ENCODE measurements at regions not wholly inside any gene's neighbourhood (a gene's known extent, or its start where the extent isn't known, plus 50 kb on each side); places are given as distances from the start of the nearest gene placed in this dataset.

DNA sequence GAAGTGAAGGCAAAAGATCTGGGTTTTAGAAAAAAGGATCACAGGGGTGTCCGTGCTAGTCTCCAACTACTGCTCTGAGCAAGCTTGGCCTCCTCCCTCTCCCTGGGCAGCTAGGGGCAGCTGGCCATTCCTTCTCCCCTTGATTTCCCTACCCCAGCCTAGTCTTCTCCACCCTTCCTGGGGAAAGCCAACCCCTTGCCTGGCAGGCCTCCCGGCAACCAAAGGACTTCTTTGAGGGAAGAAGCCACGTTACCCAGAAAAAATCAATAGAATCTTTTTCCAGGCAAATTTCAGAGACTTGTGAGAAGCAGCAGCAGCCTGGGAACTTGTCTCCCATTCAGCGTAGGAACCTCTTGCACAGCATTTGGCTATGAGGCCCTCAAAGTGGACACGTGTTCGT is 91.5 kb downstream of the MIAT start:
- H2BK15ac ChIP-seq (ENCODE audit: low read length): no peak overlapping the region
- H3K36me3 ChIP-seq (replicated peaks in 1 of 2; ENCODE audit: control insufficient read depth in 2 of 2, insufficient read depth in 2 of 2, low read length in 2 of 2): no peaks in the 10 kb centered on the region
- no peak overlapping the region for H3K9ac ChIP-seq (ENCODE audit: low read depth, low read length, poor library complexity)
- no peak overlapping the region for H2BK12ac ChIP-seq (ENCODE audit: low read length)
- no peak overlapping the region for H3K14ac ChIP-seq (ENCODE audit: low read length)
- H3K9me3 ChIP-seq (replicated peaks in 1 of 2; ENCODE audit: control insufficient read depth in 2 of 2, insufficient read depth in 1 of 2, low read depth in 1 of 2, low read length in 2 of 2): no peaks in the 10 kb centered on the region
- WGBS, 2 donors (ENCODE audit: extremely low coverage in 2 of 2, insufficient read length in 2 of 2, insufficient replicate concordance in 1 of 2): no CpG with 5 or more reads among the region's 6 CpGs
- H3K27ac ChIP-seq (replicated peaks; ENCODE audit: low read length): no peak overlapping the region
- H2AK5ac ChIP-seq (ENCODE audit: low read depth, low read length): no peak overlapping the region
- H3K27me3 ChIP-seq (ENCODE audit: control insufficient read depth in 3 of 3, insufficient read depth in 3 of 3, low read depth in 1 of 3, low read length in 3 of 3): no peaks in the 10 kb centered on the region
- H3K4me2 ChIP-seq (ENCODE audit: insufficient read depth, low read length, poor library complexity, severe bottlenecking): no peak overlapping the region
- no peak overlapping the region for H3K23ac ChIP-seq (ENCODE audit: low read depth, low read length, poor library complexity)
- no peak for DNase-seq (ENCODE audit: low spot score)
- H4K91ac ChIP-seq (ENCODE audit: low read depth, low read length, poor library complexity): no peak overlapping the region
- H3K18ac ChIP-seq (ENCODE audit: low read length): peak overlapping the region; percentile 44
- no peak overlapping the region for H3K4me3 ChIP-seq (ENCODE audit: low read length in 2 of 2)
- H3K4ac ChIP-seq (ENCODE audit: low read length): no peak overlapping the region
- no peak overlapping the region for H2BK5ac ChIP-seq (ENCODE audit: low read length)
- H3K79me1 ChIP-seq (ENCODE audit: low read depth, low read length): no peaks in the 10 kb centered on the region
- no peak overlapping the region for H4K8ac ChIP-seq (ENCODE audit: low read depth, low read length)
- no peak overlapping the region for H2BK120ac ChIP-seq (ENCODE audit: low read depth, low read length)
- peaks cover 34 to 39% of the 10 kb centered on the region in 2 donors for H3K4me1 ChIP-seq (ENCODE audit: control insufficient read depth in 2 of 2, insufficient read depth in 1 of 2, low read depth in 1 of 2, low read length in 2 of 2)
- H2AFZ ChIP-seq (ENCODE audit: low read length): peak overlapping the region; percentile 58

- Histone ChIP-seq H3K4ac (ENCODE audit: low read length) (no peak overlapping the region), H2BK15ac (ENCODE audit: low read length) (no peak overlapping the region), H3K4me2 (ENCODE audit: insufficient read depth, low read length, poor library complexity, severe bottlenecking) (peak overlapping the region; percentile 36), H3K14ac (ENCODE audit: low read length) (no peak overlapping the region), H2BK12ac (ENCODE audit: low read length) (no peak overlapping the region), H3K27ac (replicated peaks; ENCODE audit: low read length) (peak overlapping the region; percentile 78), H2BK5ac (ENCODE audit: low read length) (no peak overlapping the region), H2BK120ac (ENCODE audit: low read depth, low read length) (no peak overlapping the region), H4K91ac (ENCODE audit: low read depth, low read length, poor library complexity) (no peak overlapping the region), H2AK5ac (ENCODE audit: low read depth, low read length) (no peak overlapping the region), H4K8ac (ENCODE audit: low read depth, low read length) (no peak overlapping the region), H3K4me1 (ENCODE audit: control insufficient read depth in 2 of 2, insufficient read depth in 1 of 2, low read depth in 1 of 2, low read length in 2 of 2) (peaks cover 28 to 42% of the 10 kb centered on the region in 2 donors), H3K23ac (ENCODE audit: low read depth, low read length, poor library complexity) (no peak overlapping the region), H3K79me1 (ENCODE audit: low read depth, low read length) (no peaks in the 10 kb centered on the region), H3K18ac (ENCODE audit: low read length) (no peak overlapping the region), H3K9me3 (replicated peaks in 1 of 2; ENCODE audit: control insufficient read depth in 2 of 2, insufficient read depth in 1 of 2, low read depth in 1 of 2, low read length in 2 of 2) (no peaks in the 10 kb centered on the region), H3K4me3 (ENCODE audit: low read length in 2 of 2) (no peak overlapping the region), H3K27me3 (ENCODE audit: control insufficient read depth in 3 of 3, insufficient read depth in 3 of 3, low read depth in 1 of 3, low read length in 3 of 3) (no peaks in the 10 kb centered on the region), H3K36me3 (replicated peaks in 1 of 2; ENCODE audit: control insufficient read depth in 2 of 2, insufficient read depth in 2 of 2, low read length in 2 of 2) (no peaks in the 10 kb centered on the region), H3K9ac (ENCODE audit: low read depth, low read length, poor library complexity) (no peak overlapping the region), H2AFZ (ENCODE audit: low read length) (peak overlapping the region; percentile 17)
- DNase-seq (ENCODE audit: low spot score): peak; percentile 96
- WGBS, 2 donors (ENCODE audit: extremely low coverage in 2 of 2, insufficient read length in 2 of 2, insufficient replicate concordance in 1 of 2): no CpG with 5 or more reads among the region's 5 CpGs
These were observed 93.8 kb downstream of the MIAT start for GRCh38 chr22:26751217-26751616.

DNA sequence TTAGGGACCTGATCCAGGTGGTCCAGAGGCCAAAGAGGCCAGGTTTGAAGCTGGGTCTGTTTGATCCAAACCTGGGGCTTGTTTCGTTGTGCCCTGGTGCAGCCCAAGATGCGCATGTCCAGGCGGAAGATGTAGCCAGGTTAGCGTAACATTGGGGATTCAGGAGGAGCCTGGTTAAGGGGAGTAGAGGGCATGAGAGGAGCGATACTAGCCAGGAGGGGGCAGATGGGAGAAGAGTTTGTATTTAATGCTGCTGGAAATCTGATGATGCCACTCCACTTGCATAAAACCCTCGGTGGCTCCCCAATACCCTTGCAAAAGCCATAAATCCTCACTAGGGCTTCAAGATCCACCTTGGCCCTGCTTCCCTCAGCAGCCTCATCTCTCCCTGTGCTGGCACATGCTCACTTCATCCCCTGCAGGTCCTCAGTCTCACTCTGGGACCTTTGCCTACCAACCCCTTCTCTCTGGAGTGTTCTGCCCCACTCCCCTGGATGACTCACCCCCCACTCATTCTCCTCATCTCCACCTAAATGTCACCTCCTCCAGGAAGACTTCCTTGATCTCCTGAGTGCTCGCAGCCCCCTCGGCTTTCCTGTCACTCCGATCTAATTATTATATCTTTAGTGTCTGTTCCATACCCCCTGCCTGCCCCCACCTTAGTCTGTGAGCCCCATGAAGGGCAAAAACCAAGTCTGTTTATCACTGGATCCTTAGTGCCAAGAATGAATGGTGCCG is 95.9 kb downstream of the MIAT start:
- Histone ChIP-seq H2BK120ac (ENCODE audit: low read depth, low read length) (peak overlapping the region; percentile 88), H4K91ac (ENCODE audit: low read depth, low read length, poor library complexity) (peak overlapping the region; percentile 80), H3K14ac (ENCODE audit: low read length) (no peak overlapping the region), H2AFZ (ENCODE audit: low read length) (no peak overlapping the region), H2BK5ac (ENCODE audit: low read length) (peak overlapping the region; percentile 98), H3K4me1 (ENCODE audit: control insufficient read depth in 2 of 2, insufficient read depth in 1 of 2, low read depth in 1 of 2, low read length in 2 of 2) (peaks cover 28 to 37% of the 10 kb centered on the region in 2 donors), H3K79me1 (ENCODE audit: low read depth, low read length) (no peaks in the 10 kb centered on the region), H3K18ac (ENCODE audit: low read length) (peak overlapping the region; percentile 88), H3K4ac (ENCODE audit: low read length) (peak overlapping the region; percentile 72), H3K9me3 (replicated peaks in 1 of 2; ENCODE audit: control insufficient read depth in 2 of 2, insufficient read depth in 1 of 2, low read depth in 1 of 2, low read length in 2 of 2) (peaks cover 4 to 10% of the 10 kb centered on the region in 2 donors), H2BK12ac (ENCODE audit: low read length) (no peak overlapping the region), H2BK15ac (ENCODE audit: low read length) (peak overlapping the region; percentile 31), H3K27ac (replicated peaks; ENCODE audit: low read length) (no peak overlapping the region), H3K27me3 (ENCODE audit: control insufficient read depth in 3 of 3, insufficient read depth in 3 of 3, low read depth in 1 of 3, low read length in 3 of 3) (no peaks in the 10 kb centered on the region), H2AK5ac (ENCODE audit: low read depth, low read length) (peak overlapping the region; percentile 97), H3K9ac (ENCODE audit: low read depth, low read length, poor library complexity) (no peak overlapping the region), H3K36me3 (replicated peaks in 1 of 2; ENCODE audit: control insufficient read depth in 2 of 2, insufficient read depth in 2 of 2, low read length in 2 of 2) (no peaks in the 10 kb centered on the region), H3K4me2 (ENCODE audit: insufficient read depth, low read length, poor library complexity, severe bottlenecking) (no peak overlapping the region), H4K8ac (ENCODE audit: low read depth, low read length) (no peak overlapping the region), H3K23ac (ENCODE audit: low read depth, low read length, poor library complexity) (no peak overlapping the region), H3K4me3 (ENCODE audit: low read length in 2 of 2) (no peak overlapping the region)
- no CpG with 5 or more reads among the region's 10 CpGs for WGBS, 2 donors (ENCODE audit: extremely low coverage in 2 of 2, insufficient read length in 2 of 2, insufficient replicate concordance in 1 of 2)
- DNase-seq (ENCODE audit: low spot score): no peak

- H2BK12ac ChIP-seq (ENCODE audit: low read length): peak overlapping the region; percentile 47
- DNase-seq (ENCODE audit: low spot score): peak; percentile 67
- no peak overlapping the region for H3K4ac ChIP-seq (ENCODE audit: low read length)
- H2BK15ac ChIP-seq (ENCODE audit: low read length): peak overlapping the region; percentile 41
- H4K8ac ChIP-seq (ENCODE audit: low read depth, low read length): no peak overlapping the region
- no peak overlapping the region for H3K27ac ChIP-seq (replicated peaks; ENCODE audit: low read length)
- H3K23ac ChIP-seq (ENCODE audit: low read depth, low read length, poor library complexity): peak overlapping the region; percentile 52
- no peaks in the 10 kb centered on the region for H3K36me3 ChIP-seq (replicated peaks in 1 of 2; ENCODE audit: control insufficient read depth in 2 of 2, insufficient read depth in 2 of 2, low read length in 2 of 2)
- H2BK5ac ChIP-seq (ENCODE audit: low read length): peak overlapping the region; percentile 7
- peaks cover 4 to 10% of the 10 kb centered on the region in 2 donors for H3K9me3 ChIP-seq (replicated peaks in 1 of 2; ENCODE audit: control insufficient read depth in 2 of 2, insufficient read depth in 1 of 2, low read depth in 1 of 2, low read length in 2 of 2)
- no CpG with 5 or more reads among the region's 47 CpGs for WGBS, 2 donors (ENCODE audit: extremely low coverage in 2 of 2, insufficient read length in 2 of 2, insufficient replicate concordance in 1 of 2)
- peak overlapping the region; percentile 57 for H3K4me2 ChIP-seq (ENCODE audit: insufficient read depth, low read length, poor library complexity, severe bottlenecking)
- peak overlapping the region; percentile 81 for H3K18ac ChIP-seq (ENCODE audit: low read length)
- H4K91ac ChIP-seq (ENCODE audit: low read depth, low read length, poor library complexity): peak overlapping the region; percentile 80
- peak overlapping the region; percentile 39 for H3K9ac ChIP-seq (ENCODE audit: low read depth, low read length, poor library complexity)
- H3K79me1 ChIP-seq (ENCODE audit: low read depth, low read length): no peaks in the 10 kb centered on the region
- no peak overlapping the region for H3K14ac ChIP-seq (ENCODE audit: low read length)
- H2BK120ac ChIP-seq (ENCODE audit: low read depth, low read length): no peak overlapping the region
- peak overlapping the region; percentile 76 for H2AFZ ChIP-seq (ENCODE audit: low read length)
- no peaks in the 10 kb centered on the region for H3K27me3 ChIP-seq (ENCODE audit: control insufficient read depth in 3 of 3, insufficient read depth in 3 of 3, low read depth in 1 of 3, low read length in 3 of 3)
- H2AK5ac ChIP-seq (ENCODE audit: low read depth, low read length): peak overlapping the region; percentile 38
- H3K4me1 ChIP-seq (ENCODE audit: control insufficient read depth in 2 of 2, insufficient read depth in 1 of 2, low read depth in 1 of 2, low read length in 2 of 2): peaks cover 9 to 21% of the 10 kb centered on the region in 2 donors
- peak overlapping the region in 1 of 2 donors; percentile 7 for H3K4me3 ChIP-seq (ENCODE audit: low read length in 2 of 2)
These were observed 99.4 kb downstream of the MIAT start for GRCh38 chr22:26756675-26757293.

Data from neuronal stem cell (in vitro differentiated cells).